ENCODE measurements at regions not wholly inside any gene's neighbourhood (a gene's known extent, or its start where the extent isn't known, plus 50 kb on each side); places are given as distances from the start of the nearest gene placed in this dataset.
"Not testable (repeated sequence)": the region's sequence is repeated elsewhere in the genome, so short reads cannot be mapped to it uniquely, and the experiment has no call there.

DNA sequence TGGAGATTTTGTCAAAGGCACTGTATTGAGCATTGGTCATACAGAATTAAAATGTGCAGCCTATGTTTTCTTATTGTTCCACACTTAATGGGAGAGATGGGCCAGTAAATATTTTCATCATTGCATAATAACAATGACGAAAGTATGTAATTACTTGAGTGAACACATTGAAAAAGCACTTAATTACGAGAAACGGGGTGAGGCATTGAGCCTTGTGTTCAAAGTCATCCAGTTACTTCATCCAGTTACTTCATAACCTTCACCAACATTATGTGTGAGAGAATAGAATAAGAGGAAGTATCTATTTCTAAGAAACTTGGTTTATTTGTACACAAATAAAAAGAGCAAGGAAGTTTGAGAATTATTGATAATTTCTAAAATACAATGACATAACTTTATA lies 1427.0 kb downstream of the ADGRL3 start:
- DNase-seq, result no peak

DNA sequence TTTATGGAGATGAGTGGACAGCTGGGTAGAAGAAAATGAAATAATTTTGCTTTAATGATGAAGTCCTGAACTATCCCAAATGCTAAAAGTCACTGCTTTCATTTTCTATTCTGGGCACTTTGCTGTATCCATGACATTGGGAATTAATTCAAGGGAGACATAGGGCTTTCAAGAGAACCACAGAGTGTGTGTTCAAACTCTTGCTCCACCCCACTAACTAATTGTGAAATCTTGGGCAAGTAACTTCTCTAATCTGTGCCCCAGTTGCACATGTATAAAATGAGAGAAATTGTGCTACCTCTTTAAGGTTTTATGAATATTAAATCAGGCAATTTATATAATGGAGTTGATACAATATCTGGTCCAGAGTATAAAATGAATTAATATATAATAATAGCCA lies 1422.0 kb downstream of the ADGRL3 start:
- DNase-seq, result no peak

DNA sequence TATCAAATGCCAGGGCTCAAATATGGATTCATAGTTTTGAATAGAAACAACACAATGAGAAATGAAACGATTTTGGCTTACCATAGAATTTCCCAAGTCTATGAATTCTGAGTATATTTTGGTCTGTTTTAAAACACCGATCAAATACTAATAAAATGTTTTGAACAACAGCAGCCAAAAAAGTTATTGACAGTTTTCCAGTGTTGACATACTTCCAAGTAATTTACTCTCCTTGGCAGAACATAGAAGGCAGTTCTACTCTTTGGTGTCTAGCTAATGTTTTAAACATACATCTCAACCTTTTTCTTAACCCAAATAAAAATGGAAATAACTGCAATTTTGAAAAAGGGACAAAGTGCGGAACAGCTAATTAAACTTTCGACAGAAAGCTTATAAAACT lies 1419.8 kb downstream of the ADGRL3 start:
- no peak for DNase-seq

DNA sequence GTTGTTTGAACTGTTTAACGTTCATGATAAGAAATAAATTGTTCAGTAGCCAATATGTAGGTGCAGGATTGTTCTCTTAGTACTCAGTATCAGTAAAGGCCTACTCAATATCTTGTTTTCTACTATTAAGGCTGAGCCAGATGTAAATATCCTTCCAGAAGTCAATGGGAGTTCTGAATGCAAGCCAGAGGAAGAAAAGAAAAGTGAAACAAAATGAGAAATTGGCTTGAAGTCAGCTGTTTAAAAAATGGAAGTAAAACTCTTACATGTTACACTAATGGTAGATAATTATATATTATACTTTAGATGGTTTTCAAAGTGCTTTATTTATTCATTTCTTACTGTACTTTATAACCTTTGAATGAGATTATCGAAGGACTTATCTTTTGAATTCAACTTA lies 1417.9 kb downstream of the ADGRL3 start:
- DNase-seq, result no peak

DNA sequence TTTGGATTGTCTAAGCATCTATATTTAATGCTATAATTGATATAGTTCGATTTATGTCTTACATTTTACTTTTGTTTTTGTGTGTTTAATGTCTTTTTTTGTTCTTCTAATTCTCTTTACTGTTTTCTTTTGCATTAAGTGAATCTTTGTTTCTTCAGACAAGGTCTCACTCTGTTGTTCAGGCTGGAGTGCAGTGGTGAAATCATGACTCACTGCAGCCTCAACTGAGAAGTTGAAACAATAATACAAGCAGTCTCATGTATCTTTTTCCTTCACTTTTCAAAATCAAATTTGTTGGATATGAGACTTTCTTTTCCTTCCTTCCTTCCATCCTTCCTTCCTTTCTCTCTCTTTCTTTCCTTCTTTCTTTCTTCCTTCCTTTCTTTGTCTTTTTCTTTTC lies 1401.6 kb downstream of the ADGRL3 start:
- no peak for DNase-seq

DNA sequence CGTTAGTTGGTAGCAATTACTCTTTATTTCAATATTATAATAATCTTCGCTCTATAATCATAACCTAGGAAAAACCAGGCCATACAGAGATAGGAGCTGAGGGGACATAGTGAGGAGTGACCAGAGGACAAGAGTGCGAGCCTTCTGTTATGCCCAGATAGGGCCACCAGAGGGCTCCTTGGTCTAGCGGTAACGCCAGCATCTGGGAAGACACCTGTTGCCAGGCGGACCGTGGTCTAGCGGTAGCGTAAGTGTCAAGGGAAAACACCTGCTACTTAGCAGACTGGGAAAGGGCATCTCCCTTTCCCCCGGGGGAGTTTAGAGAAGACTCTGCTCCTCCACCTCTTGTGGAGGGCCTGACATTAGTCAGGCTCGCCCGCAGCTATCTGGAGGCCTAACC lies 1395.1 kb downstream of the ADGRL3 start:
- DNase-seq, result not testable (repeated sequence)

DNA sequence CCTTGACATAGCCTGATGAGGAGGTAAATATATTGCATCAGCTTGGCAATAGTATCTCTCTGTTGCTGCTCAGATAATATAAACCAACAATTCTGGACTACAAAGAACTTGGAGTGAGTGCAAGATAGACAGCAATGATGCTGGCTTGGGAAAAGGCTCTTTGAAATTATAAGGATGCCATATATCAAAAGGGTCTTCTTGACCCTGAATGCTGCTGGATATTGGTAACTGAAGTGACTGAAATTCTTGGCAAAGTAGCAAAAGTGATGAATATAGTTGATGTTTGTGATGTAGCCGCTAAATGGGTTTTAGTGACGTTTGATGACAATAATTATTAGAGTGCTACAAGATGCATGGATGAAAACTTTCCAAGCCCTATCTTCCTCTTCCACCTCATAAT lies 1391.6 kb downstream of the ADGRL3 start:
- no peak for DNase-seq

DNA sequence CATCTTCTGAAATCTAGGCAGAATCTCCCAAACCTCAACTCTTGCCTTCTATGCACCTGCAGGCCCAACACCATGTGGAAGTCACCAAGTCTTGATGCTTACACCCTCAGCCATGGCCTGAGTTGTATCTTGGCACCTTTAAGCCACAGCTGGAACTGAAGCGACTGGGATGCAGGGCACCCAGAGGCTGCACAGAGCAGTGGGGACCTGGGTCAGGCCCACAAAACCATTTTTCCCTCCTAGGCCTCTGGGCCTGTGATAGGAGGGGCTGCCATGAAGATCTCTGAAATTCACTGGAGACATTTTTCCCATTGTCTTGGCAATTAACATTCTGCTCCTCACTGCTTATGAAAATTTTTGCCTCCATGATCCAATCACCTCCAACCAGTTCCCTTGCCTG lies 1388.5 kb downstream of the ADGRL3 start:
- no peak for DNase-seq

DNA sequence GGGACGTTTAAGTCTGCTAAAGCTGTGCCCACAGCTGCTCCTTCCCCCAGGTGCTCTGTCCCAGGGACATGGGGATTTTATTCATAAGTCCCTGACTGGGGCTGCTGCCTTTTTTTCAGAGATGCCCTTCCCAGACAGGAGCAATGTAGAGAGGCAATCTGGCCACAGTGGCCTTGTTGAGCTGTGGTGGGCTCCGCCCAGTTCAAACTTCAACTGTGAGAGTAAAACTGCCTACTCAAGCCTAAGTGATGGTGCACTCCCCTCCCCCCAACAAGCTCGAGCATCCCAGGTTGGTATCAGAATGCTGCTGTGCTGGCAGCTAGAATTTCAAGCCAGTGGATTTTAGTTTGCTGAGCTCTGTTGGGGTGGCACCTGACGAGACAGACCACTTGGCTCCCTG lies 1371.4 kb downstream of the ADGRL3 start:
- DNase-seq, result no peak

DNA sequence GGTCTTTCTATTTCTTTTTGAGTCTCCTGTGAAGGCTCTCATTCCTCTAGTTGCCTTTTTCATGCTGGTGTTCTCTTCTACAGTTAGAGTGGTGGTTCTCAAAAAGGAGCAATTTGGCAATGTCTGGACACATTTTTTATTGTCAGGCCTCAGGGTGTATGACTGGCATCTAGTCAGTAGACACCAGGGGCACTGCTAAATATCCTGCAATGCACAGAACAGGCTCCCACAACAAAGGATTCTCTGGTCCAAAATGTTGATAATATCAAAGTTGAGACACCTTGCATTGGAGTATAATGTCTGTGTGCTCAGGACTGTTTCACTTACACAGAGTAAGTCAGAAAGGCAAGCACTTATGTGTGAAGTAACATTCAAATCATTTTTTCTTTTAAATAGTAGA lies 1360.7 kb downstream of the ADGRL3 start:
- no peak for DNase-seq

DNA sequence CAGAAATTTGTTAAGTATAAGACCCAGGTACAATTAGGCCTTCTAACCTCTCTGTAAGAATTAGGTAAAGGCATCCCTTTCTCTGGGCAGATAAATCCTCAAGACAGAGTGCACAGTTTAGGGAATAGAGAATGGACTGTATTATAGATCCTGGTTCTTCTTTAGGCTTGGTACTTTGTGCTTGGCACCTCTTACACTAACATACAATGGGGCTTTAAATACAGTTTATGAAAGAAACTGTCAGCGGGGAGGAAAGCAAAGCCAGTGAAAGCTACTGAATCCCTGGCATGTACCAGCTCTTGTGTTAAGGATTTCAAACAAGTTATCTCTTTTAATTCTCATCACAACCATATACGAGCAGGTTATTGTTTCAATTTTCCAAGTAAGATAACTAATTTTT lies 1350.0 kb downstream of the ADGRL3 start:
- no peak for DNase-seq

DNA sequence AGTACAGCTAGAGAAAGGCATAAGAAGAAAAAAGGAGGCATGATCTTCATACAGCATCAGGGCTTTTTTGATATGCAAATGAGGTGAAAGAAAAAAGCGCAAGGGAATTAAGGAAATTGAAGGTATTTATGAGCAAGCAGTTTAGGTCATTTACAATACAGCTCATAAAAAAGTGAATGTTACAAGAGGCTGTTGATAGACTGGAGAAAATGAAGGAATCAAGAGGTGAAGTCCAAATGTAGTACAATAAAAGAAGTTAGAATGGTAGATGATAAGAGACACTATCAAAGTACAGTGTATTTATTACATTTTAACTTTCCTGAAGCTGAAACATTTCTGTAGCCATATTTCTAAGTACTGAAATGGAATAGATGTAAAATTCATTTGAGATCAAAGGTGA lies 1349.5 kb downstream of the ADGRL3 start:
- DNase-seq, result no peak

DNA sequence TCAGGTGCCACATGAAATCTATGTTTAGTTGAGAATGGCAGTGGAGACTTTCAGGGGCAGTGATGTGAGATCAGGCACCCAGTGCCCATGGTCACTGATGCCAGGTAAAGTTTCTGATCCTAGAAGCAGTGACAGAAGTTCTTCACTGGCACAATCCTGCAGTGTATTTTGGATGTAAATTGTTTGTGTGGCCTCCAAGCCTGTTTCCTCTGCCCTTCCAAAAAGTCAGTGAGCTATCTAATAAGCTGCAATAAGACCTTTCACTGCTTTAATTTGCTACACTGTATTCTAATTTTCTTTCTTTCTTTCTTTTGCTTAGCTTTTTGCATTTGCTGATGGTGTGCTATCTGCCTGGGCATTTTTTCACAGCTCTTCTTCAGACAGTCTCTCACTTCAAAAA lies 1348.6 kb downstream of the ADGRL3 start:
- no peak for DNase-seq

DNA sequence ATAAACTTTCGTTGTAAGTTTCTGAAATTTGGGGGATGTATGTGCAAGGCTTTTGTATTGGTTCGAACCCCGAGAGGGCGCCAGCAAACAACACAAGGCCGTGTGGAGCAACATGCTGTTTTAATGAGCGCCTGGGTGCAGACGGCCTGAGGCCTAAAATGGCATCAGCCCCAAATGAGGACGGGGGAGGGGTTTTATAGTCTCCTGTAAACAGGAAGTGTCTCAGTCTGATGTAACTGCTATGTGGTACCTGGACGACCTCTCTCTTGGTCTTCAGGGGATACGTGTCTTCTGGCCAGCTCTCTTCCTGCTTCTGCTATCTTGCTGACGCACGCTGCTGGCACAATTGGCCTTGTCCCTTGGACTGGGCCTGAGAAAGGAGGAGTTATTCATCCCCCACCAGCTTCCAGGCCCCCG lies 1348.0 kb downstream of the ADGRL3 start:
- peak; percentile 11 for DNase-seq

DNA sequence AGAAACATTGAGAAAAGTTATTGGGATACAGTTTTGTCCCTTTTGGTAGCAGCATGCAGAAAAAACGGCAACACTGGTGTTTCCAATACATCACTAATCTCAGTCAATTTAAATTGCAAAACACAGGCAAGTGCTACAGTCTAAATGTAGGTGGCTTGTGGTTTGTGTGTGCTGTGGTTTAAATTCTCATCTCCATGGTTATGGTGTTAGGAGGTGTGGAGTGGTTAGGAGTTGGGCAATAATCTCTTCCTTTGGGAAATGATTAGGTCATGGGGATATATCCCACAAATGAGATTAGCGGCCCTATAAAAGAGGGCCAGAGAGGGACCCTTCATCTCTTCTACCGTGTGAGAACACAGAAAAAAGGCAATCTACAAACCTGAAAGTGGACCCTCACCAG lies 1344.3 kb downstream of the ADGRL3 start:
- no peak for DNase-seq

DNA sequence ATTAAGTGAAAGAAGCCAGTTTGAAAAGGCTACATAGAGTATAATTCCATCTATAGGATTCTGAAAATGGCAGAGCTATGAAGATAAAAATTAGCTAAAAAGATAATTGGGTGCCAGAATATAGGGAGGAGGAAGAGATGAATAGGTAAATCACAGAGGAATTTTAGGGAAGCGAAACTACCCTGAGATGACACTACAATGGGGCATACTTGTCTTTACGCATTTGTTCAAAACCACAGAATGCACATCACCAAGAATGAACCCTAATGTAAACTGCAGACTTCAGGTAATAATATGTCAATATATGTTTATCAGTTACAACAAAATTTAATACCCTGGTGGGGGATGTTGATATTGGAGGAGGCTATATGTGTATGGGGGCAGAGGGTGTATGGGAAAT lies 1342.9 kb downstream of the ADGRL3 start:
- DNase-seq, result no peak

DNA sequence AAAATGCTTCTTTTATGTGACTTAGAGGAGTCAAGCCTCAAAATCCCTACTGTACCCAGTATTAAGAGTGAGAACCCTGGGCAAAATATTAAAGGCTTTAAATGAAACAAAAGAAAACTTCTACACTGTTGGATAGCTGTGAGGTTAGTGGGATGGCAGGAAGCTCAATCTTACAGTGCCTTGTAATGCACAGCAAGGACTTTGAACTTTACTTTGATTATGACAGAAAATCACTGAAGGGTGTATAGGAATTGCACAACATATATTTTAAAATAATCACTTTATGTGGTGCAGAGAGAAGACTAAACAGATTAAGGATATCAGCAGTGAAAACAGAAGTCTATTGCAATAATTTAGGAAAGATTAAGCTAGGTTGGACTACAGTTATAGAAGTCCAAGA lies 1333.4 kb downstream of the ADGRL3 start:
- DNase-seq, result no peak

DNA sequence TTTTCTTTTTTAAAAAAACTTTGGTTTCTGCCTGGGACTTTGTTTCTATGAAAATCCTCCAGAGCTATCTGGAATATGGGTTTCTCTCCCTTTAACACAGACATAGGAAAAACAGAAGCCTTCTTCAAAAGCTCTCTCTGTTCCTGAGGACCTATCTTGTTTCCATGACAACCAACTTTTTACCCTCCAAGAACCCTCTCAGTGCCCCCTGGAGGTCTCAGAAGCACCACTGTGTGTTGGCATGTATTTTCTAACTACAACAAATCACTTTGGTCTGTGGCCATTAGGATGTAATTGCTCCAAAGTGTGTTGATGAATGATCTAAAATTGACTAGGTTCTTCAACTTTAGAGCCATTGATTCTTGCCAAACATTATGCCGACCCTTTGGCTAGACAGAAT lies 1331.6 kb downstream of the ADGRL3 start:
- no peak for DNase-seq

DNA sequence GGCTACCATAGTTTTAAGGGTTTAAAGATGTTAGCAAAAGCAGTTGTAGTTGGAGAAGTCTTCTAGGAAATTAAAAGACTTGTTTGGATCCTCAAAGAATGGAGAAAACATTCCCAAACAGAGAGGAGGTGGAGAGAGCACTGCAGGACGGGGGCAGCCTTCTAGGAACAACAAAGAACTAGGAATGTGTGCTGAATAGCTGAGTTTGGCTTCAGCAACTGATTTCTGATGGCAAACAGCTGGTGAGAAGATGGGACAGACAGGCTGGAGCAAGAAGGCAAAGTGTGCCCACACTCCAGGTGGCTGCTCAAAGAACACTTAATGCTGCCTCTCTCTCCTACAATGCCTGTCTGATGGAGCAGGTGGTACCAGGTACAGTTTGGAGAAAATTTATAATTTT lies 1331.1 kb downstream of the ADGRL3 start:
- no peak for DNase-seq

DNA sequence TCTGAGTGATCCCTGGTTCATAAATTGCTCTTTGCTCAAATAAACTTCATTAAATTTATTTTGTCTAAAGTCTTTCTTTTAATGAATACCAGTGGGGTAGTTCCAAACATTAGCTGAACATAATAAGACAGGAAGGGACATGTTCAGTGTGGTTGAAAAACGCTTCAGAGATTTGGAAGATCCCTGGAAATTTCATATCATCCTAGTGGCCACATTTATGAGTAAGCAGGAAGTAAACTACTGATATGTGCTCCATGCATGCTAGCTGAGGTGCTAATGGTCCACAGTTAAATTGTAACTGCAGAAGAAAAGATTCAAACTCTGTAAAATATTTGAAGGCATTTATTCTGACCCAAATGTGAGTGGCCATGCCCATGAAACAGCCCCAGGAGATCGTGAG lies 1328.7 kb downstream of the ADGRL3 start:
- no peak for DNase-seq

DNA sequence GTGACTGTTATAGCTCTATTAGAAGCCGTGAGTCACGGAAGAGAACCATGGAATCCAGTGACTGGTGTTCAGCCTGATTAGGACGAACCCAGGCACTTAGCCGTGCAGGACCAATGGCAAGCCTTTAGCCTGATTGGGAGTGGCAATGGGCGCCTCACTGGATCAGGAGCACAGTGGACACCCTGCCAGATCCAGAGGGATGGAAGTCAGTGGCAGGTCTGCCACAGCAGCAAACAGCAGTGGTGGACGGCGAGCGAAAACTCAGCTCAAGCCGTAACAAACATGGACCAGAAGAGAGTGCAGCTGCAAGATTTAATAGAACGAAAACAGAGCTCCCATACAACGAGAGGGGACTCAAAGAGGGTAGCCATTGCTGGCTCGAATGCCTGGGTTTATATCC lies 1326.5 kb downstream of the ADGRL3 start:
- DNase-seq, result no peak

DNA sequence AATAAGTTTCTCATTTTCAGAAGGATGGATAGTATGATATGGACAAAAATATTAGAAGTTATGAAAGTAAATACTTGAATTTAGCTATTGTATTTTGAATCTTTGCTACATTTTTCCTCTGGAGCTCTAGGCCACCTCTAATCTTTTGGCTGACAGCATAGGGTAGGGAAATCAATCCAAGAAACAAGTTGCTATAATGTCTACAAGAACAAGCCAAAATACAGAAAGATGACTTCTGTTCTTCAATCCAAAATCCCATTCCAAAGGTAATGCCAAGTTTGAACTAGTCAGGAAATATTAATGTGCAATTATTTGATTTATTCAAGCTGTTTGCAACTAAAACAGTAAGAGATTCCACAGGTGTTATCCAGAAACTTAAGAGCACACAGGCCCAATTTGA lies 1323.1 kb downstream of the ADGRL3 start:
- no peak for DNase-seq

DNA sequence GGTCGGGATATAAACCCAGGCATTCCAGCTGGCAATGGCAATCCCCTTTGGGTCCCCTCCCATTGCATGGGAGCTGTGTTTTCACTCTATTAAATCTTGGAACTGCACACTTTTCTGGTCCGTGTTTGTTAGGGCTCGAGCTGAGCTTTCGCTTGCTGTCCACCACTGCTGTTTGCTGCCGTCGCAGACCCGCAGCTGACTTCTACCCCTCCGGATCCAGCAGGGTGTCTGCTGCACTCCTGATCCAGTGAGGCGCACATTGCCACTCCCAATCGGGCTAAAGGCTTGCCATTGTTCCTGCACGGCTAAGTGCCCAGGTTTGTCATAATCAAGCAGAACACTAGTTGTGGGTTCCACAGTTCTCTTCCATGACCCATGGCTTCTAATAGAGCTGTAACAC lies 1322.1 kb downstream of the ADGRL3 start:
- no peak for DNase-seq

DNA sequence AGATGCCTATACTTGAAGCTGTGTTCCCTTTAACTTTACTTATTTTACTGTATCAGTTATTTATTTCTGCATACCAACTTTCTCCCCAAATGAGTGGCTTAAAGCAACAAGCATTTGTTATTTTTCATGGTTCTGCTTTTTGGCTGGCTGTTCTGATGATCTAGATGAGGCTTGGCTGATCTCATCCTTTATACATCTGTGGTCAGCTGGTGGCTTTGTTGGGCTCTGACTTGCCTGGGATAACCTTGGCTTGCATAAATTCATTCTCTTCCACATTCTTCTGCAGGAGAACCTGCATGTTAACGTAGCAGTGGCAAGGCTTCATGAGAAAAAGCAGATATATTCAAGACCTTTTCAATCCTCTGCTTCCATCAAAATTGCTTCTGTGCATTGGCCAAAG lies 1317.6 kb downstream of the ADGRL3 start:
- no peak for DNase-seq

DNA sequence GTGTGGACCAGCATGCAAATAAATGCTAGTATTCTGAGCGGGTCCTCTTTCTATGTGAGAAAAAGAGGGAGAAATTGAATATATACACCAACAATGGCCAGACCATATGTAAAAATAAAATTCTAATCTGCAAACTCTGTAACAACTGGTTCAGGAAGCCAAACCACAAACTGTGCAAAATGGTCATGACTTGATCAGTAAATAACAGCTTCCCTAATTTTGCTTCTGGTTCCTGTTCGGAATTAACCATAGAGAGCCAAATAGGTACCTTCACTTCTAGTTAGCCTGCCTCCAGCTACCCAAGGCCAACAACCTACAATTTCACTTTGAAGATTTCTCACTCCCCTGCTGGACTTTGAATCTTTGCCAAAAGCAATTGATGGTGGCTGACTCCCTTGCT lies 1313.2 kb downstream of the ADGRL3 start:
- no peak for DNase-seq

DNA sequence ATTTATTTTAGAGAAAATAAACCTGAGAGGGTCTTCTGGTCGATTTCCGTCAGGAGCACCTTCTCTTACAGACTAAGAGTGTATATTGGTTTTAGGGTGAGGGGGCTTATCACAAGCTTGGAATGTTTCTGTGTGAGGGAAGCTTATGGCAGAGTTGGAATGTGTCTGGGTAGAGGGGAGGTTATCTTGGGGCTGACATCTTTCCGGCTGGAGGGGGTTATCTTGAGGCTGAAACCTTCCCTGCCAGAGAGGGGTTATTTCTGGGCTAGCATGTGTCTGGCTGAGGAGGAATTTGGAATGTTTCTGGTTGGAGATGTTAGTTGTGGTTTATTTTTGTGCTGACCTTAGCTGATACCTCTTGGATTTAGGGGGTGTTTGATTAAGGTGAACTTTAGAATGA lies 1312.1 kb downstream of the ADGRL3 start:
- no peak for DNase-seq

All from SHP77 treated with DMSO at 0.1 percent for 48 hours (cell line).